IMR-90 (cell line): ENCODE measurements at regions not wholly inside any gene's neighbourhood (a gene's known extent, or its start where the extent isn't known, plus 50 kb on each side); places are given as distances from the start of the nearest gene placed in this dataset.

Experiments
- ATAC-seq: fragments of 200-7000 bp; cut with Tn5 transposase; 2 replicates; pipeline ENCODE4 v1.9.1; 2020; ENCODE audit warnings: low read depth, mild to moderate bottlenecking, moderate library complexity
- BruUV-seq: library from RNA; stranded (reverse); fragments of 400-500 nt; replicated peaks from 2 replicates; lab custom pipeline; 2021; lab: Mats Ljungman, UMichigan
- CTCF ChIA-PET: fragments of 300-600 bp; formaldehyde crosslinking; extraction: SDS; loops from one replicate; lab custom pipeline; 2021; ENCODE audit warnings: antibody characterized with exemption; lab: Yijun Ruan, JAX
- POLR2A ChIA-PET: fragments of 300-600 bp; sonication (Branson Sonifier 250); formaldehyde crosslinking; loops from one replicate; lab custom pipeline; 2022; ENCODE audit warnings: antibody characterized with exemption; ENCODE audit not compliant: unreplicated experiment; lab: Charles Lee
- DNase-seq: peaks from one replicate; pipeline ENCODE4 v3.0.0; 2013
- H2AFZ ChIP-seq: replicated peaks from 2 replicates; pipeline ENCODE3; 2013; ENCODE audit warnings: low read length, mild to moderate bottlenecking; ENCODE audit not compliant: poor library complexity
- H2AK5ac ChIP-seq: 2 replicates; pipeline ENCODE4 v1.6.1; 2013; ENCODE audit warnings: low read depth, low read length, inconsistent platforms
- H2AK9ac ChIP-seq: replicated peaks from 2 replicates; pipeline ENCODE3; 2013; ENCODE audit warnings: mild to moderate bottlenecking, low read depth, low read length, moderate library complexity; ENCODE audit not compliant: poor library complexity
- H2BK120ac ChIP-seq: 2 replicates; pipeline ENCODE4 v1.6.1; 2013; ENCODE audit warnings: low read depth, low read length, inconsistent platforms
- H2BK15ac ChIP-seq: 3 replicates; pipeline ENCODE4 v1.6.1; 2013; ENCODE audit warnings: low read depth, low read length, inconsistent platforms
- H2BK20ac ChIP-seq: 2 replicates; pipeline ENCODE4 v1.6.1; 2013; ENCODE audit warnings: low read depth, mild to moderate bottlenecking, inconsistent platforms, low read length, moderate library complexity
- H2BK5ac ChIP-seq: 2 replicates; pipeline ENCODE4 v1.6.1; 2013; ENCODE audit warnings: mild to moderate bottlenecking, low read depth, low read length, inconsistent platforms; ENCODE audit not compliant: poor library complexity, severe bottlenecking
- H3K14ac ChIP-seq: replicated peaks from 2 replicates; pipeline ENCODE4 v1.6.1; 2013; ENCODE audit warnings: low read depth, low read length, inconsistent platforms
- H3K18ac ChIP-seq: 2 replicates; pipeline ENCODE4 v1.6.1; 2013; ENCODE audit warnings: low read depth, low read length, control low read depth
- H3K23ac ChIP-seq: 2 replicates; pipeline ENCODE4 v1.6.1; 2013; ENCODE audit warnings: low read depth, low read length, inconsistent platforms
- H3K27ac ChIP-seq: 2 replicates; pipeline ENCODE4 v1.5.1; 2013; ENCODE audit warnings: mild to moderate bottlenecking, control low read depth, low read length; ENCODE audit not compliant: insufficient read depth
- H3K27me3 ChIP-seq: 2 replicates; pipeline ENCODE4 v1.6.1; 2013; ENCODE audit warnings: low read length; ENCODE audit not compliant: control insufficient read depth, insufficient read depth
- H3K36me3 ChIP-seq: 2 replicates; pipeline ENCODE4 v1.6.1; 2013; ENCODE audit warnings: low read length, mixed read lengths; ENCODE audit not compliant: control insufficient read depth, insufficient read depth
- H3K4ac ChIP-seq: 2 replicates; pipeline ENCODE4 v1.6.1; 2013; ENCODE audit warnings: low read depth, low read length, inconsistent platforms
- H3K4me1 ChIP-seq: 2 replicates; pipeline ENCODE4 v1.6.1; 2013; ENCODE audit warnings: low read length, mixed read lengths; ENCODE audit not compliant: control insufficient read depth, insufficient read depth
- H3K4me2 ChIP-seq: 2 replicates; pipeline ENCODE4 v1.6.1; 2013; ENCODE audit warnings: low read depth, mild to moderate bottlenecking, control low read depth, low read length, moderate library complexity
- H3K4me3 ChIP-seq: 2 replicates; pipeline ENCODE4 v1.5.1; 2013; ENCODE audit warnings: low read depth, mild to moderate bottlenecking, control low read depth, low read length, moderate library complexity; ENCODE audit not compliant: insufficient read depth
- H3K56ac ChIP-seq: 2 replicates; pipeline ENCODE4 v1.6.1; 2013; ENCODE audit warnings: low read length, inconsistent platforms; ENCODE audit not compliant: insufficient read depth; ENCODE audit errors: extremely low read depth
- H3K79me1 ChIP-seq, 2 experiments: 2 replicates each; pipeline ENCODE4 v1.6.1; 2013; ENCODE audit warnings: low read length in 2 of 2, inconsistent platforms in 1 of 2, low read depth in 1 of 2
- H3K9ac ChIP-seq: 2 replicates; pipeline ENCODE4 v1.6.1; 2013; ENCODE audit warnings: low read depth, low read length, control low read depth
- H3K9me1 ChIP-seq: 2 replicates; pipeline ENCODE4 v1.6.1; 2013; ENCODE audit warnings: low read length, inconsistent platforms; ENCODE audit not compliant: insufficient read depth
- H3K9me3 ChIP-seq: 2 replicates; pipeline ENCODE4 v1.6.1; 2013; ENCODE audit warnings: low read length; ENCODE audit not compliant: control insufficient read depth, insufficient read depth
- H4K20me1 ChIP-seq: 2 replicates; pipeline ENCODE4 v1.6.1; 2013; ENCODE audit warnings: low read length, inconsistent platforms; ENCODE audit not compliant: insufficient read depth
- H4K5ac ChIP-seq: 2 replicates; pipeline ENCODE4 v1.6.1; 2013; ENCODE audit warnings: mild to moderate bottlenecking, low read depth, low read length, control low read depth
- H4K8ac ChIP-seq, 2 experiments: 2 replicates each; pipeline ENCODE4 v1.6.1; 2013; ENCODE audit warnings: low read depth in 2 of 2, low read length in 2 of 2, control low read depth in 1 of 2, inconsistent platforms in 1 of 2
- H4K91ac ChIP-seq: 2 replicates; pipeline ENCODE4 v1.6.1; 2013; ENCODE audit warnings: low read depth, low read length, inconsistent platforms; ENCODE audit not compliant: insufficient read depth
- BHLHE40 ChIP-seq: fragments of 150-350 bp; IDR thresholded peaks from 2 replicates; pipeline ENCODE4 v1.6.1; 2016; ENCODE audit warnings: mild to moderate bottlenecking, low read depth, low read length
- CEBPB ChIP-seq: IDR thresholded peaks from 2 replicates; pipeline ENCODE4 v1.6.1; 2012; ENCODE audit warnings: low read depth, low read length, improper control_type of control experiment
- CTCF ChIP-seq: conservative IDR thresholded peaks from 2 replicates; pipeline ENCODE4 v1.5.1; 2012; ENCODE audit warnings: mild to moderate bottlenecking, low read depth, low read length, improper control_type of control experiment
- ELK1 ChIP-seq: fragments of 150-350 bp; IDR thresholded peaks from 2 replicates; pipeline ENCODE4 v1.6.1; 2016; ENCODE audit warnings: low read depth, mild to moderate bottlenecking, low read length, moderate library complexity, borderline replicate concordance
- FOS ChIP-seq: fragments of 150-350 bp; IDR thresholded peaks from 2 replicates; pipeline ENCODE4 v1.6.1; 2016; ENCODE audit warnings: low read depth, low read length
- MAFK ChIP-seq: IDR thresholded peaks from 2 replicates; pipeline ENCODE4 v1.6.1; 2012; ENCODE audit warnings: low read depth, low read length, improper control_type of control experiment
- MXI1 ChIP-seq: IDR thresholded peaks from 2 replicates; pipeline ENCODE4 v1.6.1; 2012; ENCODE audit warnings: low read depth, mild to moderate bottlenecking, low read length, moderate library complexity, borderline replicate concordance
- POLR2A ChIP-seq: IDR thresholded peaks from 2 replicates; pipeline ENCODE4 v1.6.1; 2012; ENCODE audit warnings: mild to moderate bottlenecking, low read depth, low read length
- RAD21 ChIP-seq: IDR thresholded peaks from 2 replicates; pipeline ENCODE4 v1.6.1; 2012; ENCODE audit warnings: low read length, improper control_type of control experiment
- RCOR1 ChIP-seq: IDR thresholded peaks from 2 replicates; pipeline ENCODE4 v1.6.1; 2012; ENCODE audit warnings: mild to moderate bottlenecking, low read length, improper control_type of control experiment; ENCODE audit not compliant: insufficient replicate concordance
- RFX5 ChIP-seq: IDR thresholded peaks from 2 replicates; pipeline ENCODE4 v1.8.0; 2012; ENCODE audit warnings: low read depth, mild to moderate bottlenecking, low read length, moderate library complexity
- WGBS, 2 experiments: methylation state at CpG; one replicate each; pipeline versions ENCODE4 v1.1.5 to v1.1.7; 2013; ENCODE audit warnings: missing lambda C conversion rate in 2 of 2; ENCODE audit not compliant: insufficient read length in 1 of 2; ENCODE audit errors: extremely low coverage in 2 of 2; 5-methylcytosine and 5-hydroxymethylcytosine counted together
- dilution Hi-C: fragments of 300-500 bp; cut with HindIII; formaldehyde crosslinking; loops from one replicate; pipeline ENCODE4 v1.14.3; 2018; ENCODE audit warnings: low sequenced_read_pairs; ENCODE audit not compliant: unreplicated experiment
- in situ Hi-C: fragments of 300-500 bp; cut with MboI; formaldehyde crosslinking; loops from 3 replicates; pipeline ENCODE4 v1.14.3; 2019; ENCODE audit warnings: low sequenced_read_pairs, inconsistent platforms, mixed read lengths
- intact Hi-C: fragments of 100-400 bp; cut with micrococcal nuclease; formaldehyde crosslinking; loops from 2 replicates; pipeline ENCODE4 v1.10.0; 2022

- Histone ChIP-seq H2BK15ac (no peak overlapping the region), H3K79me1 (no peaks in the 10 kb centered on the region), H3K4ac (no peak overlapping the region), H2AFZ (no peak overlapping the region), H3K36me3 (no peaks in the 10 kb centered on the region), H3K23ac (no peak overlapping the region), H3K14ac (no peak overlapping the region), H3K56ac (no peak overlapping the region), H3K9me1 (no peaks in the 10 kb centered on the region), H2BK120ac (no peak overlapping the region), H2BK5ac (no peak overlapping the region), H2AK5ac (no peak overlapping the region), H3K9ac (no peak overlapping the region), H3K18ac (no peak overlapping the region), H4K5ac (no peak overlapping the region), H2BK20ac (no peak overlapping the region), H3K9me3 (no peaks in the 10 kb centered on the region), H4K20me1 (no peaks in the 10 kb centered on the region), H4K8ac (no peak overlapping the region), H3K4me2 (no peak overlapping the region), H2AK9ac (no peak overlapping the region), H3K4me1 (no peaks in the 10 kb centered on the region), H3K27ac (no peak overlapping the region), H3K27me3 (no peaks in the 10 kb centered on the region), H4K91ac (no peak overlapping the region), H3K4me3 (no peak overlapping the region)
- CTCF ChIA-PET, result no interaction called here
- POLR2A ChIA-PET, result no interaction called here
- in situ Hi-C loops, result no loop called here
- TF ChIP-seq RAD21 (no peak), CTCF (no peak), ELK1 (no peak), FOS (no peak), MAFK (no peak), RFX5 (no peak), POLR2A (no peak), MXI1 (no peak), BHLHE40 (no peak), RCOR1 (no peak), CEBPB (no peak)
- intact Hi-C loops, result no loop called here
- dilution Hi-C loops, result no loop called here
- DNase-seq (no peak), ATAC-seq (no peak)
- WGBS, 2 experiments, result no CpG with 5 or more reads among the region's 2 CpGs
- BruUV-seq, result no TSS peak
These were observed 363.3 kb upstream of the SMIM21 start for GRCh38 chr18:75790796-75791195.
